ENCODE measurements at regions not wholly inside any gene's neighbourhood (a gene's known extent, or its start where the extent isn't known, plus 50 kb on each side); places are given as distances from the start of the nearest gene placed in this dataset.

GRCh38 chr2:45241061-45241561 lies 231.9 kb upstream of the SIX2 start:
- no peak for TF ChIP-seq HDGF (IDR thresholded peaks at IDR 0.05; ENCODE audit: borderline replicate concordance)
- no peak for TF ChIP-seq SP1 (IDR thresholded peaks at IDR 0.05)
- no peak for TF ChIP-seq SUZ12 (IDR thresholded peaks at IDR 0.05)
- no peak for TF ChIP-seq FOXK2 (IDR thresholded peaks at IDR 0.05)
- TF ChIP-seq TARDBP (IDR thresholded peaks at IDR 0.05), result no peak
- TF ChIP-seq ELF4 (IDR thresholded peaks at IDR 0.05), result no peak
- TF ChIP-seq FOXA1 (IDR thresholded peaks at IDR 0.05), result no peak
- peak; percentile 35; the same call in 1 of the 2 replicates for TF ChIP-seq CTBP1 (IDR thresholded peaks at IDR 0.05; ENCODE audit: borderline replicate concordance)
- no peak for TF ChIP-seq BHLHE40 (IDR thresholded peaks at IDR 0.05; ENCODE audit: borderline replicate concordance)
- no peak for TF ChIP-seq NFRKB (IDR thresholded peaks at IDR 0.05)
- TF ChIP-seq ZNF384 (IDR thresholded peaks at IDR 0.05), result no peak
- no peak for TF ChIP-seq PKNOX1 (IDR thresholded peaks at IDR 0.05)
- no peak for TF ChIP-seq ARNT (IDR thresholded peaks at IDR 0.05)
- TF ChIP-seq L3MBTL2 (conservative IDR thresholded peaks at IDR 0.05), result no peak
